ENCODE measurements at regions not wholly inside any gene's neighbourhood (a gene's known extent, or its start where the extent isn't known, plus 50 kb on each side); places are given as distances from the start of the nearest gene placed in this dataset.
A peak's percentile ranks its signal among the peaks of the same experiment; 100 is the strongest.

- ATAC-seq (no peak), DNase-seq (peak in 1 of 4 donors; percentile 27)
- intact Hi-C loops (cut with DNase I) = no loop called here
- Histone ChIP-seq H3K9me3 (no peaks in the 10 kb centered on the region), H3K4me3 (no peak overlapping the region), H3K36me3 (no peaks in the 10 kb centered on the region), H3K27me3 (no peaks in the 10 kb centered on the region), H3K27ac (peak overlapping the region in 1 of 2 donors; percentile 71), H3K4me1 (peaks cover 0 to 88% of the 10 kb centered on the region in 2 donors)
- no peak for TF ChIP-seq CTCF (IDR thresholded peaks at IDR 0.05)
Observed at GRCh38 chr20:23136893-23137745, 51.0 kb upstream of the CD93 start.

- intact Hi-C loops (cut with DNase I) = no loop called here
- H3K9me3 ChIP-seq = no peaks in the 10 kb centered on the region
- H3K36me3 ChIP-seq = no peaks in the 10 kb centered on the region
- no peak overlapping the region for H3K4me3 ChIP-seq
- ATAC-seq (peak; percentile 47), DNase-seq (peak in 1 of 4 donors; percentile 66)
- H3K27me3 ChIP-seq = no peaks in the 10 kb centered on the region
- H3K4me1 ChIP-seq = peaks cover 0 to 87% of the 10 kb centered on the region in 2 donors
- no peak for TF ChIP-seq CTCF (IDR thresholded peaks at IDR 0.05)
- H3K27ac ChIP-seq = peak overlapping the region in 1 of 2 donors; percentile 71
Observed at GRCh38 chr20:23135449-23136420, 49.6 kb upstream of the CD93 start.
